Gastroesophageal sphincter (tissue), 4 donors: ENCODE measurements at regions not wholly inside any gene's neighbourhood (a gene's known extent, or its start where the extent isn't known, plus 50 kb on each side); places are given as distances from the start of the nearest gene placed in this dataset.
A peak's percentile ranks its signal among the peaks of the same experiment; 100 is the strongest.

ENCODE experiments used
- ATAC-seq: fragments of 150-250 bp; one replicate; pipeline ENCODE4 v1.9.1; 2016; ENCODE audit warnings: mild to moderate bottlenecking, moderate library complexity
- H3K27ac ChIP-seq, 4 donors: fragments of 200-600 bp; sonication (generic) in 3 of 4; 1 replicate in 3 of 4; 2 replicates in 1 of 4; pipeline ENCODE4 v1.5.1; 2016 to 2019
- H3K27me3 ChIP-seq: fragments of 200-600 bp; sonication (generic); one replicate; pipeline ENCODE4 v1.5.1; 2019
- H3K36me3 ChIP-seq, 2 donors: fragments of 200-600 bp; sonication (generic); one replicate each; pipeline ENCODE4 v1.5.1; 2019; ENCODE audit warnings: control low read depth in 1 of 2
- H3K4me1 ChIP-seq, 3 donors: fragments of 200-600 bp; sonication (generic); 1 replicate in 2 of 3; 2 replicates in 1 of 3; pipeline ENCODE4 v1.5.1; 2016 to 2019; ENCODE audit warnings: control low read depth in 2 of 3
- H3K4me3 ChIP-seq, 2 donors: fragments of 200-600 bp; sonication (generic); one replicate each; pipeline ENCODE4 v1.5.1; 2019; ENCODE audit warnings: mild to moderate bottlenecking in 1 of 2, moderate library complexity in 1 of 2
- H3K9me3 ChIP-seq, 3 donors: fragments of 200-600 bp; sonication (generic); one replicate each; pipeline ENCODE4 v1.5.1; 2017 to 2019; ENCODE audit warnings: control low read depth in 2 of 3
- EP300 ChIP-seq: sonication (generic); formaldehyde crosslinking; IDR thresholded peaks from one replicate; pipeline ENCODE4 v1.6.1; 2017; ENCODE audit warnings: antibody characterized with exemption, mild to moderate bottlenecking
- POLR2A ChIP-seq, 2 donors: fragments of 450-650 bp; IDR thresholded peaks; one replicate each; pipeline ENCODE4 v1.6.1; 2017; ENCODE audit warnings: antibody characterized with exemption in 2 of 2, mild to moderate bottlenecking in 2 of 2, moderate library complexity in 1 of 2
- POLR2AphosphoS5 ChIP-seq: sonication (generic); formaldehyde crosslinking; IDR thresholded peaks from one replicate; pipeline ENCODE4 v1.6.1; 2017; ENCODE audit warnings: antibody characterized with exemption
- WGBS, 2 donors: methylation state at CpG; one replicate each; pipeline ENCODE4 v1.1.5; 2018; ENCODE audit warnings: low coverage in 1 of 2; 5-methylcytosine and 5-hydroxymethylcytosine counted together
- TF ChIP-seq, protein P1 (sequence below), 4 experiments: fragments of 200-600 bp in 2 of 4; fragments of 450-650 bp in 2 of 4; sonication (generic) in 1 of 4; IDR thresholded peaks; one replicate each; pipeline ENCODE4 v1.5.1; 2017 to 2019; ENCODE audit warnings: antibody characterized with exemption in 4 of 4, mild to moderate bottlenecking in 2 of 4, moderate library complexity in 2 of 4

DNA sequence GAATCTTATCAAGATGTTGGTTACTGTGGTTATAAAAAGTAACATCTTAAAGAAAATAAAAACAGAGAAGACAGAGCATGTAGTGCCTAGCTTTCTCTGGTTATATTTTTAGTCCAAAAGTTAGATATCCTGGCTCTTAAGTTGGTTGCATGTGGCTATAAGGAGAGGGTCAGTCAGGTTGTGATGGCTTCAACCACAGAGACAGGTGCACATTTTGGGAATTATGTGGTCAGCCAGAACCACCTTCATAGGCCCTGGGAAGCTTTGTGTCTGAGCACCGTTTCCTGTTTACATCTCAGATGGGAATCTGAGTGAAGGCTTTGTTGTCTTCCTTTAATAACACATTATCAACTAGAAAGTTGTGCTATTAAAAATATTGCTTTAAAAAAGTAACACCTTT lies 265.1 kb upstream of the IGFBP3 start:
- no peaks in the 10 kb centered on the region for H3K36me3 ChIP-seq
- no peaks in the 10 kb centered on the region for H3K4me1 ChIP-seq
- WGBS, 2 donors = 91 to 100% methylated on average over 1 of the region's 1 CpG
- ATAC-seq = no peak
- no peak overlapping the region for H3K4me3 ChIP-seq
- no peak overlapping the region for H3K27ac ChIP-seq
- no peaks in the 10 kb centered on the region for H3K27me3 ChIP-seq
- TF ChIP-seq POLR2AphosphoS5 = no peak
- TF ChIP-seq, protein P1, sequence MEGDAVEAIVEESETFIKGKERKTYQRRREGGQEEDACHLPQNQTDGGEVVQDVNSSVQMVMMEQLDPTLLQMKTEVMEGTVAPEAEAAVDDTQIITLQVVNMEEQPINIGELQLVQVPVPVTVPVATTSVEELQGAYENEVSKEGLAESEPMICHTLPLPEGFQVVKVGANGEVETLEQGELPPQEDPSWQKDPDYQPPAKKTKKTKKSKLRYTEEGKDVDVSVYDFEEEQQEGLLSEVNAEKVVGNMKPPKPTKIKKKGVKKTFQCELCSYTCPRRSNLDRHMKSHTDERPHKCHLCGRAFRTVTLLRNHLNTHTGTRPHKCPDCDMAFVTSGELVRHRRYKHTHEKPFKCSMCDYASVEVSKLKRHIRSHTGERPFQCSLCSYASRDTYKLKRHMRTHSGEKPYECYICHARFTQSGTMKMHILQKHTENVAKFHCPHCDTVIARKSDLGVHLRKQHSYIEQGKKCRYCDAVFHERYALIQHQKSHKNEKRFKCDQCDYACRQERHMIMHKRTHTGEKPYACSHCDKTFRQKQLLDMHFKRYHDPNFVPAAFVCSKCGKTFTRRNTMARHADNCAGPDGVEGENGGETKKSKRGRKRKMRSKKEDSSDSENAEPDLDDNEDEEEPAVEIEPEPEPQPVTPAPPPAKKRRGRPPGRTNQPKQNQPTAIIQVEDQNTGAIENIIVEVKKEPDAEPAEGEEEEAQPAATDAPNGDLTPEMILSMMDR (IDR thresholded peaks at IDR 0.05) = no peak
- TF ChIP-seq POLR2A (IDR thresholded peaks at IDR 0.05) = no peak
- no peak for TF ChIP-seq EP300
- H3K9me3 ChIP-seq = no peaks in the 10 kb centered on the region

DNA sequence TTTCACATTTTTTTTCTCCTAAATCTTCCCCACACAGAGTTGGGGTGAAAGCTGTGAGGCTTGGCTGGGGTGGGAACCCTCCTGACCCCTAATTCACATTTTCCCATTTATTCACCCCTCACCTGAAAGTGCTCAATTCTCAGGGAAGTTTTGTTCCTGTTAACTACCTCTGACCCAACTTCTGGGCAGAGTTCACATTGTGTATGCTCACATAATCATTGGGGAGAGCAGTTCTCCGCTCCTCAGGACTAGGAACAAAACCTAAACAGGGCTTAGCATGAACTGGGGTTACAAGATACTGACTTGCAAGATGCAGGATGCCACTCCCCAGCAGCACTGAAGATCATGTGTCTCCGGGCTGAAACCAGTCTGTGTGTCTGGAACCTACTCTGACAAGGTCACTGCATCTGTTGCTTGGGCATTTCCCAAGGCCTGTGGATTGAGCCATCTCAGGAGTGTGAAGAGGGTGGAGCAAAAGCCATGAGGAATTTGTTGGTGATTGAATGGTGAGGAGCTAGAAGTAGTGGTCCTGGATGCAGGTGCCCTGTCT lies 258.1 kb upstream of the IGFBP3 start:
- no peak for ATAC-seq
- Histone ChIP-seq H3K36me3 (no peaks in the 10 kb centered on the region), H3K27me3 (no peaks in the 10 kb centered on the region), H3K9me3 (no peaks in the 10 kb centered on the region), H3K27ac (no peak overlapping the region), H3K4me3 (no peak overlapping the region), H3K4me1 (peaks cover 0 to 7% (median 0%) of the 10 kb centered on the region in 3 donors)
- no CpG with 5 or more reads among the region's 2 CpGs for WGBS, 2 donors
- TF ChIP-seq EP300 = no peak
- no peak for TF ChIP-seq POLR2AphosphoS5
- TF ChIP-seq, protein P1 (IDR thresholded peaks at IDR 0.05) = no peak
- no peak for TF ChIP-seq POLR2A (IDR thresholded peaks at IDR 0.05)

DNA sequence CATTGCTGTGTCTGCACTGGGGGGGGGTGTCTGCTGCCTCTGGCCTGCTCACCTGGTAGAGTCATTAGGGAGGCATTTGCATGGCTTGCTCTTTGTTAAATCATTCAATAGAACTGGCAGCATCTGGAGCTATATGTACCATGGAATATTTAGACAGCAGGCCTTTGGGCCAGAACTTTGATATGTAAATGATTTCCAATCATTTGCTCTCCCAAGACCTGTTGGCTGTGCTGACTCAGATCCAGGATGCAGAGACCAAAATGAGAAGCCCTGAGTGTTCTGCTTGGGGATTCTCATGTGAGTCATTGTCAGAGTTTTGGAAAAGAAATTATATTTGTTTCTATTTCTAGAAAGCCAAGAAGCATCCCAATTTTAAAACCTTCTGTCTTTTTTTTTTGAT lies 257.6 kb upstream of the IGFBP3 start:
- no peaks in the 10 kb centered on the region for H3K27me3 ChIP-seq
- ATAC-seq = peak; percentile 25
- H3K36me3 ChIP-seq = no peaks in the 10 kb centered on the region
- peaks cover 0 to 7% (median 0%) of the 10 kb centered on the region in 3 donors for H3K4me1 ChIP-seq
- H3K9me3 ChIP-seq = no peaks in the 10 kb centered on the region
- H3K4me3 ChIP-seq = no peak overlapping the region
- TF ChIP-seq, protein P1 (IDR thresholded peaks at IDR 0.05) = no peak
- TF ChIP-seq EP300 = no peak
- TF ChIP-seq POLR2A (IDR thresholded peaks at IDR 0.05) = no peak
- TF ChIP-seq POLR2AphosphoS5 = no peak
- no peak overlapping the region for H3K27ac ChIP-seq

DNA sequence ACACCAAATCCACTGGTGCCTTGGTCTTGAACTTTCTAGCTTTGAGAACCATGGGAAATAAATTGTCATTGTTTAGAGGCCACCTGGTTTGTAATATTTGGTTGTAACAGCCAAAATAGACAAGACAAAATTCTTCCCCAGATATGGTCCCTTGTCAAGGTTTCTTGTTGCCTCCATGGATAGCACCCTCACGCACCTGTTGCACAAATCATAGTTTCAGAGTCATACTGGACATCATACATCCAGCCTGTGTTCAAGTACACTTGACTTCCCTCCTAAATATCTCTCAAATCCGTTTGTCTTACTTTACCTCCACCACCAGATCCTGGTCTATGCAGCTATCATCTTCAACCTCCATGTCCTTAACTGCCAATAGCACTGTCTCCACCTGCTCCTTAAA lies 256.7 kb upstream of the IGFBP3 start:
- TF ChIP-seq POLR2A (IDR thresholded peaks at IDR 0.05) = no peak
- TF ChIP-seq, protein P1 (IDR thresholded peaks at IDR 0.05) = no peak
- TF ChIP-seq EP300 = no peak
- no peak for TF ChIP-seq POLR2AphosphoS5
- ATAC-seq = no peak
- WGBS, 2 donors = 89 to 100% methylated on average over 2 of the region's 2 CpGs

DNA sequence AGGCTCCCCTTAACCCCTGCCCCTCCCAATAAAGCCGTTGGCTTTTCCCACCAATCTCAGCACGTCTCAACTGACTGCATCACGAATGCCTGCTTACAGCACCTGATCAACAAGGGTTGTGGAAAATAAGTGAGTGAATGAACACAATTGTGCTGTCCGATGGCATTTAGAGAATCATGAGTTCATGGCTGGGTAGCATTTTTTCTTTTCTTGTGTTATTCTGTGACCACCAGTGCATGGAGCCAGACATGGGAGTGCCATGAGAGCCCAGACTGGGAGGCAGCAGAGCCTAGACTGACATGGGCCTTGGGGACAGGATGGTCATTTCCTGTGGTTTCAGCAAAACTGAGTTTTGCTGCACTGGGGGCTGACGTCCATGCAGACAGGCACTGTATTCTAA lies 254.1 kb upstream of the IGFBP3 start:
- no peaks in the 10 kb centered on the region for H3K27me3 ChIP-seq
- ATAC-seq = no peak
- H3K36me3 ChIP-seq = no peaks in the 10 kb centered on the region
- 56 to 100% methylated on average over 1 to 5 of the region's 5 CpGs for WGBS, 2 donors
- peaks cover 0 to 7% (median 0%) of the 10 kb centered on the region in 3 donors for H3K4me1 ChIP-seq
- H3K4me3 ChIP-seq = no peak overlapping the region
- H3K27ac ChIP-seq = no peak overlapping the region
- TF ChIP-seq POLR2A (IDR thresholded peaks at IDR 0.05) (no peak), POLR2AphosphoS5 (no peak), EP300 (no peak)
- TF ChIP-seq, protein P1 (IDR thresholded peaks at IDR 0.05) = no peak
- no peaks in the 10 kb centered on the region for H3K9me3 ChIP-seq

More for the DNA sequence above, 256.7 kb upstream of the IGFBP3 start:
- H3K4me3 ChIP-seq = no peak overlapping the region
- peaks cover 0 to 7% (median 0%) of the 10 kb centered on the region in 3 donors for H3K4me1 ChIP-seq
- no peak overlapping the region for H3K27ac ChIP-seq
- H3K27me3 ChIP-seq = no peaks in the 10 kb centered on the region
- no peaks in the 10 kb centered on the region for H3K9me3 ChIP-seq
- H3K36me3 ChIP-seq = no peaks in the 10 kb centered on the region
